Suprapubic skin (tissue), 3 donors: ENCODE measurements at regions not wholly inside any gene's neighbourhood (a gene's known extent, or its start where the extent isn't known, plus 50 kb on each side); places are given as distances from the start of the nearest gene placed in this dataset.

Experiments used
- POLR2AphosphoS5 ChIP-seq, 3 donors: sonication (generic); formaldehyde crosslinking; IDR thresholded peaks; one replicate each; pipeline ENCODE4 v1.6.1; 2017; ENCODE audit warnings: antibody characterized with exemption in 3 of 3
- TF ChIP-seq, protein P1 (sequence below), 2 donors: fragments of 200-600 bp in 1 of 2; fragments of 450-650 bp in 1 of 2; sonication (generic) in 1 of 2; IDR thresholded peaks; one replicate each; pipeline ENCODE4 v1.5.1; 2016 to 2019; ENCODE audit warnings: antibody characterized with exemption in 2 of 2, mild to moderate bottlenecking in 1 of 2, moderate library complexity in 1 of 2

DNA sequence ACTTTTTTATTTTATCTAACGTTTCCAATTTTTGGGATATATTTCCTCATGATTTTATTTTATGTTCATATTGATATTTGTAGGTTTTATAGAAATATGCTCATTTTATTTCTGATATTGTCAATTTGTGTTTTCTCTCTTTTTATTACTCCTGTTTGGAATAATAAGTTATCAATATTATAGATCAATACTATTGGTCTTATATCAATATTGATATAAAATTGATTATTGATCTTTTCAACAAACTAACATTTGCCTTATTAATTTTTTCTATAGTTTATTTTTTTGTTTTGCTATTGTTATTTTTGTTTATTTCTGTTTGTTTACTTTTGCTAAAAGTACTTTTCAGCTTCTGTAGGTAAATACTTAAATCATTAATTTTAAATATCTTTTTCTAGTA, 90.8 kb upstream of the CNTN6 start:
- TF ChIP-seq POLR2AphosphoS5 (IDR thresholded peaks at IDR 0.05) = no peak
- TF ChIP-seq, protein P1, sequence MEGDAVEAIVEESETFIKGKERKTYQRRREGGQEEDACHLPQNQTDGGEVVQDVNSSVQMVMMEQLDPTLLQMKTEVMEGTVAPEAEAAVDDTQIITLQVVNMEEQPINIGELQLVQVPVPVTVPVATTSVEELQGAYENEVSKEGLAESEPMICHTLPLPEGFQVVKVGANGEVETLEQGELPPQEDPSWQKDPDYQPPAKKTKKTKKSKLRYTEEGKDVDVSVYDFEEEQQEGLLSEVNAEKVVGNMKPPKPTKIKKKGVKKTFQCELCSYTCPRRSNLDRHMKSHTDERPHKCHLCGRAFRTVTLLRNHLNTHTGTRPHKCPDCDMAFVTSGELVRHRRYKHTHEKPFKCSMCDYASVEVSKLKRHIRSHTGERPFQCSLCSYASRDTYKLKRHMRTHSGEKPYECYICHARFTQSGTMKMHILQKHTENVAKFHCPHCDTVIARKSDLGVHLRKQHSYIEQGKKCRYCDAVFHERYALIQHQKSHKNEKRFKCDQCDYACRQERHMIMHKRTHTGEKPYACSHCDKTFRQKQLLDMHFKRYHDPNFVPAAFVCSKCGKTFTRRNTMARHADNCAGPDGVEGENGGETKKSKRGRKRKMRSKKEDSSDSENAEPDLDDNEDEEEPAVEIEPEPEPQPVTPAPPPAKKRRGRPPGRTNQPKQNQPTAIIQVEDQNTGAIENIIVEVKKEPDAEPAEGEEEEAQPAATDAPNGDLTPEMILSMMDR (IDR thresholded peaks at IDR 0.05) = no peak
